GM15510 (cell line): ENCODE measurements at regions not wholly inside any gene's neighbourhood (a gene's known extent, or its start where the extent isn't known, plus 50 kb on each side); places are given as distances from the start of the nearest gene placed in this dataset.

ENCODE experiments used
- POLR2A ChIP-seq: IDR thresholded peaks from 3 replicates; pipeline ENCODE4 v1.6.1; 2011; ENCODE audit warnings: borderline replicate concordance; ENCODE audit not compliant: insufficient read length; ENCODE audit errors: extremely low read depth

GRCh38 chr1:101603726-101604125 lies 366.9 kb downstream of the S1PR1 start:
- TF ChIP-seq POLR2A = no peak

GRCh38 chr1:101605878-101606277 lies 369.1 kb downstream of the S1PR1 start:
- no peak for TF ChIP-seq POLR2A

- no peak for TF ChIP-seq POLR2A
Observed at GRCh38 chr1:101613546-101613945, 376.7 kb downstream of the S1PR1 start.

GRCh38 chr1:101618900-101619299 lies 377.8 kb downstream of the OLFM3 start:
- TF ChIP-seq POLR2A = no peak

GRCh38 chr1:101632548-101633272 lies 364.0 kb downstream of the OLFM3 start:
- TF ChIP-seq POLR2A = no peak

GRCh38 chr1:101645810-101646209 lies 350.9 kb downstream of the OLFM3 start:
- TF ChIP-seq POLR2A = no peak

- TF ChIP-seq POLR2A = no peak
Observed at GRCh38 chr1:101652484-101652883, 344.2 kb downstream of the OLFM3 start.

GRCh38 chr1:101653482-101653946 lies 343.2 kb downstream of the OLFM3 start:
- TF ChIP-seq POLR2A = no peak

- no peak for TF ChIP-seq POLR2A
Observed at GRCh38 chr1:101664726-101665125, 332.0 kb downstream of the OLFM3 start.

GRCh38 chr1:101667761-101668160 lies 329.0 kb downstream of the OLFM3 start:
- TF ChIP-seq POLR2A = no peak

GRCh38 chr1:101683136-101683535 lies 313.6 kb downstream of the OLFM3 start:
- TF ChIP-seq POLR2A = no peak

GRCh38 chr1:101683561-101683960 lies 313.2 kb downstream of the OLFM3 start:
- no peak for TF ChIP-seq POLR2A

- no peak for TF ChIP-seq POLR2A
Observed at GRCh38 chr1:101697072-101697471, 299.7 kb downstream of the OLFM3 start.

- TF ChIP-seq POLR2A = no peak
Observed at GRCh38 chr1:101698681-101699080, 298.0 kb downstream of the OLFM3 start.

GRCh38 chr1:101704895-101705294 lies 291.8 kb downstream of the OLFM3 start:
- TF ChIP-seq POLR2A = no peak

- TF ChIP-seq POLR2A = no peak
Observed at GRCh38 chr1:101706366-101706765, 290.4 kb downstream of the OLFM3 start.
